ENCODE measurements at regions not wholly inside any gene's neighbourhood (a gene's known extent, or its start where the extent isn't known, plus 50 kb on each side); places are given as distances from the start of the nearest gene placed in this dataset.
"Not testable (repeated sequence)": the region's sequence is repeated elsewhere in the genome, so short reads cannot be mapped to it uniquely, and the experiment has no call there.

GRCh38 chr16:62272035-62272434, 235.8 kb upstream of the CDH8 start:
- no peaks in the 10 kb centered on the region for H3K79me2 ChIP-seq
- H3K4me1 ChIP-seq (ENCODE audit: insufficient read depth) = no peaks in the 10 kb centered on the region
- TF ChIP-seq, protein P1, sequence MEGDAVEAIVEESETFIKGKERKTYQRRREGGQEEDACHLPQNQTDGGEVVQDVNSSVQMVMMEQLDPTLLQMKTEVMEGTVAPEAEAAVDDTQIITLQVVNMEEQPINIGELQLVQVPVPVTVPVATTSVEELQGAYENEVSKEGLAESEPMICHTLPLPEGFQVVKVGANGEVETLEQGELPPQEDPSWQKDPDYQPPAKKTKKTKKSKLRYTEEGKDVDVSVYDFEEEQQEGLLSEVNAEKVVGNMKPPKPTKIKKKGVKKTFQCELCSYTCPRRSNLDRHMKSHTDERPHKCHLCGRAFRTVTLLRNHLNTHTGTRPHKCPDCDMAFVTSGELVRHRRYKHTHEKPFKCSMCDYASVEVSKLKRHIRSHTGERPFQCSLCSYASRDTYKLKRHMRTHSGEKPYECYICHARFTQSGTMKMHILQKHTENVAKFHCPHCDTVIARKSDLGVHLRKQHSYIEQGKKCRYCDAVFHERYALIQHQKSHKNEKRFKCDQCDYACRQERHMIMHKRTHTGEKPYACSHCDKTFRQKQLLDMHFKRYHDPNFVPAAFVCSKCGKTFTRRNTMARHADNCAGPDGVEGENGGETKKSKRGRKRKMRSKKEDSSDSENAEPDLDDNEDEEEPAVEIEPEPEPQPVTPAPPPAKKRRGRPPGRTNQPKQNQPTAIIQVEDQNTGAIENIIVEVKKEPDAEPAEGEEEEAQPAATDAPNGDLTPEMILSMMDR (IDR thresholded peaks at IDR 0.05; ENCODE audit: poor library complexity) = no peak
- no peak for TF ChIP-seq EZH2phosphoT487 (IDR thresholded peaks at IDR 0.05; ENCODE audit: low read depth, severe bottlenecking, unreplicated experiment)
- TF ChIP-seq EZH2 (IDR thresholded peaks at IDR 0.05; ENCODE audit: borderline replicate concordance) = no peak
- no peak overlapping the region for H3K4me3 ChIP-seq
- no peaks in the 10 kb centered on the region for H3K36me3 ChIP-seq (replicated peaks; ENCODE audit: insufficient read depth, low read depth)
- 74% methylated on average over 1 of the region's 1 CpG for WGBS (ENCODE audit: low lambda C conversion rate, missing lambda C conversion rate)
- no peak for DNase-seq (ENCODE audit: low spot score)
- no peak overlapping the region for H2AFZ ChIP-seq
- no peaks in the 10 kb centered on the region for H4K20me1 ChIP-seq (ENCODE audit: insufficient read depth, poor library complexity, severe bottlenecking)
- no peaks in the 10 kb centered on the region for H3K27me3 ChIP-seq
- no peaks in the 10 kb centered on the region for H3K9me2 ChIP-seq (replicated peaks; ENCODE audit: insufficient read depth)
- no peak overlapping the region for H3K27ac ChIP-seq
- H3K4me2 ChIP-seq = no peak overlapping the region
- no peaks in the 10 kb centered on the region for H3K9me3 ChIP-seq (ENCODE audit: low read depth)

GRCh38 chr16:62261760-62262159, 225.5 kb upstream of the CDH8 start:
- H3K79me2 ChIP-seq = no peaks in the 10 kb centered on the region
- no peaks in the 10 kb centered on the region for H3K9me2 ChIP-seq (replicated peaks; ENCODE audit: insufficient read depth)
- H3K36me3 ChIP-seq (replicated peaks; ENCODE audit: insufficient read depth, low read depth) = no peaks in the 10 kb centered on the region
- H4K20me1 ChIP-seq (ENCODE audit: insufficient read depth, poor library complexity, severe bottlenecking) = no peaks in the 10 kb centered on the region
- no peak overlapping the region for H2AFZ ChIP-seq
- TF ChIP-seq EZH2phosphoT487 (IDR thresholded peaks at IDR 0.05; ENCODE audit: low read depth, severe bottlenecking, unreplicated experiment) = no peak
- no peak for TF ChIP-seq EZH2 (IDR thresholded peaks at IDR 0.05; ENCODE audit: borderline replicate concordance)
- TF ChIP-seq, protein P1 (IDR thresholded peaks at IDR 0.05; ENCODE audit: poor library complexity) = no peak
- no peaks in the 10 kb centered on the region for H3K4me1 ChIP-seq (ENCODE audit: insufficient read depth)
- no peaks in the 10 kb centered on the region for H3K9me3 ChIP-seq (ENCODE audit: low read depth)
- DNase-seq (ENCODE audit: low spot score) = no peak
- no peak overlapping the region for H3K27ac ChIP-seq
- 97% methylated on average over 3 of the region's 3 CpGs for WGBS (ENCODE audit: low lambda C conversion rate, missing lambda C conversion rate)
- H3K4me2 ChIP-seq = no peak overlapping the region
- H3K27me3 ChIP-seq = no peaks in the 10 kb centered on the region
- no peak overlapping the region for H3K4me3 ChIP-seq

GRCh38 chr16:62258931-62259435, 222.7 kb upstream of the CDH8 start:
- not testable (repeated sequence) for H2AFZ ChIP-seq

GRCh38 chr16:62256406-62256805, 220.2 kb upstream of the CDH8 start:
- TF ChIP-seq EZH2 (IDR thresholded peaks at IDR 0.05; ENCODE audit: borderline replicate concordance) (no peak), EZH2phosphoT487 (IDR thresholded peaks at IDR 0.05; ENCODE audit: low read depth, severe bottlenecking, unreplicated experiment) (no peak)
- TF ChIP-seq, protein P1 (IDR thresholded peaks at IDR 0.05; ENCODE audit: poor library complexity) = peak; percentile 35
- peak; percentile 15 for DNase-seq (ENCODE audit: low spot score)
- Histone ChIP-seq H3K27ac (no peak overlapping the region), H3K4me1 (ENCODE audit: insufficient read depth) (peaks cover 12% of the 10 kb centered on the region), H3K4me2 (no peak overlapping the region), H2AFZ (no peak overlapping the region), H3K9me3 (ENCODE audit: low read depth) (no peaks in the 10 kb centered on the region), H4K20me1 (ENCODE audit: insufficient read depth, poor library complexity, severe bottlenecking) (no peaks in the 10 kb centered on the region), H3K36me3 (replicated peaks; ENCODE audit: insufficient read depth, low read depth) (no peaks in the 10 kb centered on the region), H3K27me3 (no peaks in the 10 kb centered on the region), H3K79me2 (no peaks in the 10 kb centered on the region), H3K4me3 (no peak overlapping the region), H3K9me2 (replicated peaks; ENCODE audit: insufficient read depth) (no peaks in the 10 kb centered on the region)
- 26% methylated on average over 2 of the region's 2 CpGs for WGBS (ENCODE audit: low lambda C conversion rate, missing lambda C conversion rate)

More at GRCh38 chr16:62258931-62259435, 222.7 kb upstream of the CDH8 start:
- not testable (repeated sequence) for H3K36me3 ChIP-seq (replicated peaks; ENCODE audit: insufficient read depth, low read depth); H3K9me2 ChIP-seq (replicated peaks; ENCODE audit: insufficient read depth); H3K27me3 ChIP-seq; H3K79me2 ChIP-seq; H3K4me3 ChIP-seq; H3K27ac ChIP-seq; H3K9me3 ChIP-seq (ENCODE audit: low read depth); DNase-seq (ENCODE audit: low spot score); H3K4me2 ChIP-seq; H3K4me1 ChIP-seq (ENCODE audit: insufficient read depth); H4K20me1 ChIP-seq (ENCODE audit: insufficient read depth, poor library complexity, severe bottlenecking)
- 94% methylated on average over 2 of the region's 2 CpGs for WGBS (ENCODE audit: low lambda C conversion rate, missing lambda C conversion rate)
